Astrocyte (in vitro differentiated cells and primary cell): ENCODE measurements at regions not wholly inside any gene's neighbourhood (a gene's known extent, or its start where the extent isn't known, plus 50 kb on each side); places are given as distances from the start of the nearest gene placed in this dataset.

Source experiments
- DNase-seq: peaks from one replicate; pipeline ENCODE4 v3.0.0-alpha.2; 2010; ENCODE audit warnings: low read depth
- FAIRE-seq: peaks from 2 replicates; lab custom pipeline; 2011; peaks lifted over from hg19 to GRCh38; lab: Jason Lieb, UNC
- H2AFZ ChIP-seq: 2 replicates; pipeline ENCODE4 v1.6.0; 2012; ENCODE audit warnings: low read depth, low read length, inconsistent platforms
- H3K27ac ChIP-seq: 2 replicates; pipeline ENCODE4 v1.5.1; 2011; ENCODE audit warnings: low read depth, low read length, inconsistent platforms
- H3K27me3 ChIP-seq: 2 replicates; pipeline ENCODE4 v1.6.0; 2011; ENCODE audit warnings: low read length, inconsistent platforms; ENCODE audit not compliant: insufficient read depth
- H3K36me3 ChIP-seq: 2 replicates; pipeline ENCODE4 v1.5.1; 2011; ENCODE audit warnings: low read length, inconsistent platforms; ENCODE audit not compliant: insufficient read depth
- H3K4me1 ChIP-seq: 2 replicates; pipeline ENCODE4 v1.5.1; 2011; ENCODE audit warnings: low read length, inconsistent platforms; ENCODE audit not compliant: insufficient read depth
- H3K4me2 ChIP-seq: 2 replicates; pipeline ENCODE4 v1.6.0; 2012; ENCODE audit warnings: low read length, inconsistent platforms
- H3K4me3 ChIP-seq: 2 replicates; pipeline ENCODE4 v1.5.1; 2011; ENCODE audit warnings: low read depth, mild to moderate bottlenecking, low read length, inconsistent platforms; ENCODE audit not compliant: insufficient read depth
- H3K79me2 ChIP-seq: 2 replicates; pipeline ENCODE4 v1.6.0; 2012; ENCODE audit warnings: mild to moderate bottlenecking, low read length, inconsistent platforms; ENCODE audit not compliant: insufficient read depth
- H3K9ac ChIP-seq: 2 replicates; pipeline ENCODE4 v1.6.0; 2012; ENCODE audit warnings: mild to moderate bottlenecking, low read length, inconsistent platforms
- H3K9me3 ChIP-seq: 2 replicates; pipeline ENCODE4 v1.5.1; 2012; ENCODE audit warnings: low read depth, mild to moderate bottlenecking, low read length, inconsistent platforms; ENCODE audit not compliant: insufficient read depth
- H4K20me1 ChIP-seq: 2 replicates; pipeline ENCODE4 v1.6.0; 2012; ENCODE audit warnings: low read length, inconsistent platforms; ENCODE audit not compliant: insufficient read depth
- H3K27ac Mint-ChIP-seq: one replicate; pipeline ENCODE4 v1.8.0; 2021; ENCODE audit warnings: mild to moderate bottlenecking, mixed read lengths; ENCODE audit not compliant: unreplicated experiment
- H3K27me3 Mint-ChIP-seq: one replicate; pipeline ENCODE4 v1.8.0; 2021; ENCODE audit warnings: low read depth, mixed read lengths; ENCODE audit not compliant: unreplicated experiment
- H3K36me3 Mint-ChIP-seq: one replicate; pipeline ENCODE4 v1.8.0; 2021; ENCODE audit warnings: low read depth, mixed read lengths; ENCODE audit not compliant: unreplicated experiment
- H3K4me1 Mint-ChIP-seq: one replicate; pipeline ENCODE4 v1.8.0; 2021; ENCODE audit warnings: low read depth, mixed read lengths; ENCODE audit not compliant: unreplicated experiment
- H3K4me3 Mint-ChIP-seq: one replicate; pipeline ENCODE4 v1.8.0; 2021; ENCODE audit warnings: mild to moderate bottlenecking, moderate library complexity, mixed read lengths; ENCODE audit not compliant: unreplicated experiment
- H3K9me3 Mint-ChIP-seq: one replicate; pipeline ENCODE4 v1.8.0; 2021; ENCODE audit warnings: mild to moderate bottlenecking, mixed read lengths; ENCODE audit not compliant: unreplicated experiment
- EZH2 ChIP-seq: IDR thresholded peaks from 2 replicates; pipeline ENCODE4 v1.6.1; 2012; ENCODE audit warnings: mild to moderate bottlenecking, low read length, inconsistent platforms; ENCODE audit not compliant: insufficient read depth
- TF ChIP-seq, protein P1 (sequence below): IDR thresholded peaks from 2 replicates; pipeline ENCODE4 v1.5.1; 2011; ENCODE audit warnings: low read depth, mild to moderate bottlenecking, inconsistent platforms, low read length, moderate library complexity; ENCODE audit not compliant: insufficient read depth

DNA sequence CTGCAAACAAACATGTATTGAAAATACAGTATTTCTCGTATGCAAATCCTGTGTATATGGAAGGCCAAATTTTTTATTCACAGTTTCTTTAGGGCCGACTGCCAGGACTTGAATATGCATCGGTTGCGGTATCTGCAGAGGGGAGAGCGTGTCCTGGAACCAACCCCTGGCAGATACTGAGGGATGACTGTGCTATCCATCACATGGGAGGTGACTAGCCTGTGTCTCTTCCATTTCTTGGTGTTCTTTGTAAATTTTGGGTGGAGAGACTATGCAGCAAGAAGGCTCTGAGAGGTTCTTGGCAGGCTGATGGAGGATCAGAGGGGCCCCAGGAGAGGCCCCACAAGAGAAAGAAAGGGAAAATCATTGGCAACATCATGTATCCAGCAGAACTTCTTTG, 384.3 kb downstream of the YTHDC2 start:
- H3K4me1 ChIP-seq: no peaks in the 10 kb centered on the region
- no peak overlapping the region for H3K9ac ChIP-seq
- no peak for TF ChIP-seq EZH2
- TF ChIP-seq, protein P1, sequence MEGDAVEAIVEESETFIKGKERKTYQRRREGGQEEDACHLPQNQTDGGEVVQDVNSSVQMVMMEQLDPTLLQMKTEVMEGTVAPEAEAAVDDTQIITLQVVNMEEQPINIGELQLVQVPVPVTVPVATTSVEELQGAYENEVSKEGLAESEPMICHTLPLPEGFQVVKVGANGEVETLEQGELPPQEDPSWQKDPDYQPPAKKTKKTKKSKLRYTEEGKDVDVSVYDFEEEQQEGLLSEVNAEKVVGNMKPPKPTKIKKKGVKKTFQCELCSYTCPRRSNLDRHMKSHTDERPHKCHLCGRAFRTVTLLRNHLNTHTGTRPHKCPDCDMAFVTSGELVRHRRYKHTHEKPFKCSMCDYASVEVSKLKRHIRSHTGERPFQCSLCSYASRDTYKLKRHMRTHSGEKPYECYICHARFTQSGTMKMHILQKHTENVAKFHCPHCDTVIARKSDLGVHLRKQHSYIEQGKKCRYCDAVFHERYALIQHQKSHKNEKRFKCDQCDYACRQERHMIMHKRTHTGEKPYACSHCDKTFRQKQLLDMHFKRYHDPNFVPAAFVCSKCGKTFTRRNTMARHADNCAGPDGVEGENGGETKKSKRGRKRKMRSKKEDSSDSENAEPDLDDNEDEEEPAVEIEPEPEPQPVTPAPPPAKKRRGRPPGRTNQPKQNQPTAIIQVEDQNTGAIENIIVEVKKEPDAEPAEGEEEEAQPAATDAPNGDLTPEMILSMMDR: no peak
- no peaks in the 10 kb centered on the region for H3K79me2 ChIP-seq
- H3K4me3 ChIP-seq: no peak overlapping the region
- Mint-ChIP-seq H3K9me3 (no peaks in the 10 kb centered on the region), H3K4me3 (no peak overlapping the region), H3K27me3 (no peaks in the 10 kb centered on the region), H3K27ac (no peak overlapping the region), H3K36me3 (no peaks in the 10 kb centered on the region), H3K4me1 (no peaks in the 10 kb centered on the region)
- no peak overlapping the region for H3K27ac ChIP-seq
- H4K20me1 ChIP-seq: no peaks in the 10 kb centered on the region
- no peak overlapping the region for H2AFZ ChIP-seq
- DNase-seq: no peak
- no peak for FAIRE-seq
- H3K9me3 ChIP-seq: no peaks in the 10 kb centered on the region
- no peaks in the 10 kb centered on the region for H3K36me3 ChIP-seq
- no peak overlapping the region for H3K4me2 ChIP-seq
- H3K27me3 ChIP-seq: peaks cover 2% of the 10 kb centered on the region

DNA sequence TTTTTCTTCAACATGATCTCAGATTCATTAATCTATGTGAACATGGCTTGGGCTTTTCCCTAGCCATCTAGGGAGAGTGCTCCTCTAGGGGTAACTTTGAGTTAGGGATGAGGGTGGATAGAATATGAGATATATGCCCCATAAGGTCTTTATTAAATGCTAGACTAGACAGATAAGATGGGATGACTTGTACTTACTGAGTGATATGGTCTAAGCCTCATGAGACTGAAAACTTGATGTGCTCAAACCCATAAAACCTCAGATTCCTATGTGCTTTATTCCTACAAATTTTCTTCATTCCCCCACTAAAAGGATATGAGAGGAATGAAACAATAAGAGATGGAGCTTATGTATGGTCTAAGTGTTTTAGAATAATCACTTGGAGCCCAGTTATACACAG, 386.6 kb downstream of the YTHDC2 start:
- Histone ChIP-seq H4K20me1 (no peaks in the 10 kb centered on the region), H3K9ac (no peak overlapping the region), H3K27me3 (peaks cover 2% of the 10 kb centered on the region), H3K4me3 (no peak overlapping the region), H3K4me1 (no peaks in the 10 kb centered on the region), H3K27ac (no peak overlapping the region), H3K79me2 (no peaks in the 10 kb centered on the region), H3K4me2 (no peak overlapping the region), H3K36me3 (no peaks in the 10 kb centered on the region), H3K9me3 (no peaks in the 10 kb centered on the region), H2AFZ (no peak overlapping the region)
- Mint-ChIP-seq H3K4me1 (no peaks in the 10 kb centered on the region), H3K9me3 (no peaks in the 10 kb centered on the region), H3K27me3 (no peaks in the 10 kb centered on the region), H3K27ac (no peak overlapping the region), H3K36me3 (no peaks in the 10 kb centered on the region), H3K4me3 (no peak overlapping the region)
- DNase-seq (no peak), FAIRE-seq (no peak)
- TF ChIP-seq, protein P1: no peak
- TF ChIP-seq EZH2: no peak

DNA sequence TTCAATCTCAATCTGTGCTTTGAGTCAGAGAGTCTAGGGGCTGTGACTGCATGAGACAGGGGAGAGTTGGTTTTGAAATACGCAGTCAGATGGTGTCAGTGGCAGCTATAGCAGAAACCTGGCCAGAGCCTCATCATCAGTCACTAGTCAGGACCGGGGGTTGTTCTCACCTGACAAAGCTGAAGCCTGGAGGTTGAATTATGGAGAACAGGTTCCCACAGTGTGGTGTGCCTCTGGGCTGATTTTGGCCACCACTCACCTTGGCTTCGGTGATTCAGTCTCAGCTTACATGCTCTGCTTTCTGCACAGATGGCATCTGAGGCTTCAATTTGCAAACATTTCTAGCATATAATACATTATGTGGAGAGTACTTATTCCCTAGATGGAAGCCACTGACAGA, 387.3 kb downstream of the YTHDC2 start:
- no peak overlapping the region for H3K27ac ChIP-seq
- peaks cover 2% of the 10 kb centered on the region for H3K27me3 ChIP-seq
- DNase-seq: no peak
- TF ChIP-seq, protein P1: no peak
- no peak for TF ChIP-seq EZH2
- no peaks in the 10 kb centered on the region for H3K27me3 Mint-ChIP-seq
- no peak overlapping the region for H3K27ac Mint-ChIP-seq
- H4K20me1 ChIP-seq: no peaks in the 10 kb centered on the region
- no peaks in the 10 kb centered on the region for H3K4me1 Mint-ChIP-seq
- no peak overlapping the region for H2AFZ ChIP-seq
- H3K36me3 ChIP-seq: no peaks in the 10 kb centered on the region
- H3K79me2 ChIP-seq: no peaks in the 10 kb centered on the region
- H3K9ac ChIP-seq: no peak overlapping the region
- no peak for FAIRE-seq
- H3K4me3 Mint-ChIP-seq: no peak overlapping the region
- no peaks in the 10 kb centered on the region for H3K4me1 ChIP-seq
- no peaks in the 10 kb centered on the region for H3K9me3 Mint-ChIP-seq
- H3K4me2 ChIP-seq: no peak overlapping the region
- H3K36me3 Mint-ChIP-seq: no peaks in the 10 kb centered on the region
- H3K4me3 ChIP-seq: no peak overlapping the region
- no peaks in the 10 kb centered on the region for H3K9me3 ChIP-seq
